EH (cell line): ENCODE measurements at regions not wholly inside any gene's neighbourhood (a gene's known extent, or its start where the extent isn't known, plus 50 kb on each side); places are given as distances from the start of the nearest gene placed in this dataset.
"Not testable (repeated sequence)": the region's sequence is repeated elsewhere in the genome, so short reads cannot be mapped to it uniquely, and the experiment has no call there.

Experiments used
- DNase-seq: peaks from one replicate; pipeline ENCODE4 v3.0.0-alpha.2; 2015; ENCODE audit warnings: low read depth

DNA sequence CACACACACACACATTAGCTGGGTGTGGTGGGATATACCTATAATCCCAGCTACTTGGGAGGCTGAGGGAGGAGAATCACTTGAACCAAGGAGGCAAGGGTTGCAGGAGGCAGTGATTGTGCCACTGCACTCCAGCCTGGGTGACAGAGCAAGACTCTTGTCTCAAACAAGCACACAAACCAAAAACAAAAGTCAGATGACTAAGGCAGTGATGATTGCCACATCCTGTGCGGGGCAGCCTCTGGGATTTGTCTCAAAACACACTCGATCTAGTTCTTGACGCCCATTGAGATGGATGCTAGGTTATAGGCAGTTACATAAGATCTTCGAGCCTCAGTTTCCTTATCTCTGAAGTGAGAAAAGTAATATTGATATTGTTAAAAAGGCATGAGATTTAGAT, 57.8 kb upstream of the NBPF8 start:
- not testable (repeated sequence) for DNase-seq

DNA sequence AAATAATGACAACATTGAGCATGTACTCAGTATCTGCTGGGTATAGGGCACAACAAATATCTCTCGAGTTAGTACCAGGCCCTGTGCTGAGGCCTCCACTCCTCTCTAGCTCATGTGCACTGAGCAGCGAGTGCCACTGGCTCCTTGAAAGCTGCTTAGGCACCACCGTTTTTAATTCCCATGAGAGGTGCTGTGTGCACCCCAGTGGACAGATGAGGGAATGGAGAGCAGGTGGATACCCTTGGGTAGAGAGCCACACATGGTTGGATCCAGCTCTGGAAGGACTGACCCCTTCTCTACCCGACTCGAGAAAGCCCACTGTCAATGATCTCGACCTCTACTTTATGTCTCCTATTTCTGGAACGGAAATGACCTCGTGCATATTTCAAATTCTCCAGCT, 58.7 kb upstream of the NBPF8 start:
- DNase-seq, result peak; percentile 2

DNA sequence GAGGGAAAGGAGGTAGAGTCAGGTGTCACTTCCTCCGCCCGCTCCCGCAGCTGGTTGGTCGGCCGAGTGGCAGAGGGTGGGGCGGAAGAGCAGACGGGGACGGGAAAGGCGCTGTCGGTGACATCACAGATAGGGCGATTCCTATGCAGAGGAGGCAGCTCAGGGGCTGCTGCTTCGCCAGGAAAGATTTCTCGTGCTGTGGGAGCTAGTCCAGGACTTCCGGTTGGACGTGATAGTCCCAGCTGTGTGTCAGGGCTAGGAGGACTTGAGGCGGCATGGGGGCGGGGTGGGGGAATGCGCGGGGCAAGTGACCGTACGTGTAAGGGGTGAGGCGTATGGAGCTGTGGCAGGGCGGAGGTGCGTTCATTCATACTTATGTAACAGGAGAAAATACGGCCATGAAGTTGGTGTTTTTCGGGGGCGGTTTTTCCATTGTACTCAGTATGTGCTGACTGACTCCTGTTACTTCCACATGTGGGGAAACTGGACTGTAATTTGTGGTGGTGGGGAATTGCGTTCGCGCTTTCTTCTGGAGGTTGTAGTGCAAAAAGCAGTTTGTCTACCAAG, 60.1 kb upstream of the NBPF8 start:
- DNase-seq, result peak; percentile 49

DNA sequence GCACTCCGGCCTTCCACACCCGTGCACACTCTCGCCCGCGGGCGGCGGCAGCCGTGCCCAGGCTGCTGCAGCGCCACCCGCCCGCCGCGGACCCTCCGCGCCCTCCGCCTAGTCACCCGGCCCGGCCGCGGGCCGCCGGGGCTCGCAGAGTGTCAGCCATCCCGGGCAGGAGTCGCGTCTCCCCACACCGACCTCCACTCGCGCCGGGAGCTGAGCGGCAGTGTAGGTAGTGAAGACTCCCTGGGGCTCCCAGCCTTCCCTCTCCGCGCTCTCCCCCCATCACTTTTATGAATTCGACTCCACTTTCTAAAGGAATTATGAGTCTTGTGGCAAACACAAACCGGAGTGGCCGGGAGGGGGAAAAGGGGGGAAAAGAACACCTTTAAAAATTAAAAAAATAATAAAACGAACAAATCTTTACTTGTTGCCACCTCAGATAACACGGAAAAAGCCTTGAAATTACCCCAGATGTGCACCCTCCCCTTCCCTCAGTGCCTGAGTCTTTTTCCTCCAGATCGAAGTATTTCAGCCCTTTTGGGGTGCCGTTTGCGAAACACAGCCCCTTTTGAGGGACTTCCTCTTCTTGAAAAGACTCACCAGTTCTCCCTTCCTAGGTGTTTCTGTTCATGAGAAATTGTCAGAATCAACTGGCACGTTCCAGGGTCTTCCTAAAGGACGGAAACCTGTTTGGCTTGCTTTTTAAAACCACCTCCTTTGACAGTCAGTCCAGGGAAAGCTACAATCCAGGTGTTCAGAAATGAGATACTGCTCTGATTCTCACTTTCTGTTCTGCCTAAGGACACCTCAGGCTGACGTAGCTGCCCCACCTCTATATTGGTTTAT, 72.4 kb upstream of the NBPF8 start:
- not testable (repeated sequence) for DNase-seq

DNA sequence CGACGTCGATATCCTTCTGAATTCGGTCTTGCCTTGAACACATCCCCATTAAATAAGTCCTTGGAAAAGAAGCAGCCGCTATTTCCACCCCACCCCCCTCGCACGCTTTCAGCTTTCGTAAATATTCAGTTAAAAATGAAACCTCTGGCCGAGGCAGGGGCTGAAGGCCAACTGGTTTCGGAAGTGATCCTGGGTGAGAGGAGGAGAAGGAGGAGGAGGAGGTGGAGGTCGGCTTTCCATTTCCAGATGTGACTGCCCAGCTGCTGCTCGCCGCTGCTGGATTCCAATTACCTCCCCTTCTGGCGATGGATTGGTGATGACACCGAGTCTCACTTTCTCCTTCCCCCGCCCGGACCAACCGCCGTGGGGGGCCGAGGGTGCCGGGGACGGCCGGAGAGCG, 73.1 kb upstream of the NBPF8 start:
- DNase-seq, result peak; percentile 17

DNA sequence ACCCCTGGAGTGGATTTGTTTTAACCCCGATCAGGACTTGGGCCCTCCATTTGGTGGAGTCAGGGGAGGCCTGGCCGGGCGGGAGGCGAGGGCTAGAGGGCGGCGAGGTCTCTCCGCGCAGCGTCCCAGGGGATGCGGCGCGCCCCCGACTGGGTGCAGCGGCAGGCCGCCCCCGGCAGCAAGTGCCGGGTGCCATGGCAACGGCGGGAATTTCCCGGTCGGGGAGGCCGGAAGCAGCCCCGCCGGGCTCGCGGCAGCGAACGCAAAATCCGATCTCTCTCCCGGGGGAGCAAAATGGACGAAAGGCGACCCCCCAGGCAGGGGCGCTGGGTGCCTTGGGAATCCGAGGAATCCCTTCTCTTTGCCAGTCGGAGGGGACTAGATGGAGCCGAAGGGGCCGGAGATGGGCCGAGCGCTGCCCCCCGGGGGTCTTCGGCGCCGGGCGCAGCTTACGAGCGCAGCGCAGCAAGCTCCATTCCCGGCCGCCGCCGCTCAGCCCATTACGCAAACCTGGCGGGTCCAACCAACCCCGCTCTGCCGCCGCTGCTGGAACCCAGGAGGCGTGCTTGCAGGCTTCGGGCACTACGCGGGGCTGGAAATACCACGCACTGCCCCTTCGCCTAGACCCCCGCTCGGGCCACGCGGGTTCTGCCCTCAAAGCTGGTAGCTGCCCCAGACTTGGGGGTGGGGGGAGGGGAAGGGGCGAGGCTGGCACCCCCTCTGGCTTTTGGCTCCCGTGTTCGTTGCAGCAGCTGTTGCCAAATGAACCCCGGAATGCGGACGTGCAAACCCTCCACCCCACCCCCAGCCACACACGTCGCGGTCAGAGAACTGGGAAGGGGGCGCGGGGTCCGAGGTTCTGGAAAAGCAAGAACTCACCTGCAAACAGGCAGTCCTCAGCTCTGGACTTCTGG, 73.7 kb upstream of the NBPF8 start:
- not testable (repeated sequence) for DNase-seq

DNA sequence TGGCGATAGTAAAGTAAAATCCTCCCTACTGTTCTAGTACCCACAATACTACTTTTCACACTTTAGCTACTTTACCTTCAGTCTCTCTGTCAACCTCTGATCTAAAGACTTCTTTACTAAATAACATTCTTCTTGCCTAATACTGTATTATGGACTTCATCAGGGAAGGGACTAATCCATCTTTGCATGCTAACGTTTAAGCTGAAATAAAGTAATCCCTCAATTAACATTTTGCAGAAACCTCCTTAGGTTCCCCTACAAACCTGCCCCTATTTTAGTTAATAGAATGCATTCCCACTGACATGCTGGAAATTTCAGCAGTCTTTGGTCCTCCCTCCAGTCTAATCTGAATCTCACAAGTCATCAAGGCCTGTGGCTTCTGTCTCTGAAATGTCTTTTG, 99.1 kb upstream of the NBPF8 start:
- DNase-seq, result not testable (repeated sequence)

DNA sequence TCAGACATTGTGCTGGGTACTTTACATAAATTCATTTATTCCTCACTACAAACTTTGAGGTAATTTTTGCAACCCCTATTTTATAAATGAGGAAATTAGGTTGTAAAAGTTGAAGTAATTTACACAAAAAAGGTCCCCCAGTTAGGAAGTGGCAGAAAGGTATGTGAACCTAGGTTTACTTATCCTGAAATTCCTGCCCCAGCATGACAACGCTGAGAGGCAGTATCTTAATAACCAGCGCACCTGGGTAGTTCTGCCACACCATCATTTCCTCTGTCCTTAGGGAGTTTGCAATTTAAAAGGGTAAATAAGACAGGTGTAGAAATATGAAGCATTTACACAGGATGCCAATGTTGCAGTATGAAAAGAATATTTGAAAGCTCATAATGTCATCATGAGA, 102.9 kb upstream of the NBPF8 start:
- DNase-seq, result not testable (repeated sequence)

DNA sequence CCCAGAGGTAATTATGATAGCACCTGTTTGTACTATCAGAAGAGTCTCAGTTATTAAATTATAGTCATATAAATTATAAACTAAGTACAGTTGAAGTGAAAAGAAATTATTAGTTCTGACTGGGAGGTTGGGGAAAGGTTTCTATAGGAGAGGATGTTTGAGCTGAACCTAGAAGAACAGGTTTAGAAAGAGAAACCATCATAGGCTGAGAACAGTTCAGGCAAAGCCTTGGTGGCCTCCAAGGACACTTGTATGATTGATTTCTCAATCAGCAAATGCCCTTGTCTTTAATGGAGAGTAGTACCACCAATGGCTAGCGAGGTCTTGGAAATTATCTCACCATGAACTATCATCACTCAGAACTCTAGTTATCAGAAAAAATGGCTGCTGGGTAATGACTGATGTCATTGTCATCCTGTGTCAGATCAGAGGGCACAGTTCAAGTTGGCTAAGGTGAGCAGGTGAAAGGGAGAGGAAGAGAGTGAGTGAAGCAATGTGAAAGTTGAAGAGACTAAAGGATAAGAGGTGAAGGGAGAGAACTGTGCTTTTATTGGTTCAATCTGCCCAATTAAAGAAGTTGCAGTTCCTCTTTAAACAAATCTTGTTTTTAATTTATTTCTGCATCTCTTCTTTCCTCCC, 105.8 kb upstream of the NBPF8 start:
- not testable (repeated sequence) for DNase-seq

DNA sequence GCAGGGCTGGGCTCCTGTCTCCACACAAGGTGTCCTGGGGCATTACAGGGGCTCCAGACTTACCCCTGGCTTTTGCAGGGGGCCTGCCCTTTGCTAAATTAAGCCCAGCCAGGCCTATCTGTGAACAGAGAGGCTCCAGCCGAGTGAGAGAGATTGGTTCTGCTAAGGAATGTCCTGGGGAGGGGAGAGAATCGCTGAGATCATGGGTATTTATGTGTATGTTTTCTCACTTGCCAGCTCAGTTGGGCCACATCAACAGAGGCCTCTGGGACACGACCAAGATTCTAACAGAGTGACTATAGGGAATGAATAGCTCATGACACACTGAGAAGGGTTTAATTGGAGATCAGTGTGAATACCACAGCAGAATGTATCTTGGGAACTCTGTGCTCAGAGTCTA, 109.8 kb upstream of the NBPF8 start:
- not testable (repeated sequence) for DNase-seq

DNA sequence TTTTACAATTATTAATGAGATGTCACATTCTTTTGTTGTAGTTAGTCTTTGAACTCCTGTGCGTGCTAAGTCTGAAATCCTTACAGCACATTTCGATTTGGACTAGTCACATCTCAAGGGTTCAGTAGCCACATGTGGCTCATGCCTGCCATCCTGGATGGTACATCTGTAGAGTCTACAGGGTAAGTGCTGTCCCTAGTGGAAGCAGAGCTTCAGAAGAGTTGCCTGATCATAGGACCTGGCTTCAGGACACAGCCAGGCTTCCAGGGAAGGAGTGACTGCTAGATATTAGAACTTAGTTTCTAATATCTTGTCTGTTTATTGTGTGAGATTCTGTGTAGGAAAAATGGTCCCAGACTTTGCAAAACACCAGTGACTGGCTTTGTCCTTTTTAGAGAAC, 110.5 kb upstream of the NBPF8 start:
- DNase-seq, result not testable (repeated sequence)

DNA sequence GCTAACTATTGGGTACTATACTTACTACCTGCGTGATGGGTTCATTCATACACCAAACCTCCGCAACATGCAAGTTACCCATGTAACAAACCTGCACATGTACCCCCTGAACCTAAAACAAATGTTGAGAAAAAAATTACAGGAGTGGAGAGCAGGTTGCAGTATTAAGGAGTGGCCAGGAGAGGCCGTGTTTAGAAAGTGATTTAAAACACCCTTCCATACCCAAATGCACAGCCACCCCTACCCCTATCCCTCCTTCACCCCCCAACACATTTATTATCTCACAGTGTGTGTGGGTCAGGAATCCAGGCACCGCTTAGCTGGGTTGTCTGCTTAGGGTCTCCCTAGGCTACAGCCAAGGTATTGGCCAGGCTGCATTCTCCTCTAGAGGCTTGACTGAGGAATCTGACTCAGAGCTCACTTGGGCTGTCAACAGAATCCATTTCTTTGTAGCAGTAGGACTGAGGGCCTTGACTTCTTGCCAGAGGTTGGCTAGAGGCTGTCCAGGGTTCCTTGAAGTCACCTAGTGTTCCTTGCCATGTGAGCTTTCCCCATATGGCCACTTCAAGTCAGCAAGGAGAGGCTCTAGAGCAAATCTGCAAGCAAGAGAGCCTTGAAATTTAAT, 115.3 kb upstream of the NBPF8 start:
- DNase-seq, result not testable (repeated sequence)

DNA sequence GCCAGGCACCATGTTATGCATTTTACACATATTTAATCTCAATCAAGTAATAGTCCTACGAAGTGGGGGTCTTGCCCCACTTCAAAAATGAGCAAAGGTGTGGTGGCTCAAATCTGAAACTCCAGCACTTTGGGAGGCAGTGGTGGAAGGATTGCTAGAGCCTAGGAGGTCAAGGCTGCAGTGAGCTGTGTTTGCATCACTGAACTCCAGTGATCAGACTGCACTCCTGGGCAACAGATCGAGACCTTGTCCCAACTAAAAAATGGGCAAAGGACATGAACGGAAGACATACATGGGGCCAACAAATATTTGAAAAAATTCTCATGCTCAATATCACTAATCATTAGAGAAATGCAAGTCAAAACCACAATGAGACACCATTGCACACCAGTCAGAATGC, 116.3 kb upstream of the NBPF8 start:
- not testable (repeated sequence) for DNase-seq

DNA sequence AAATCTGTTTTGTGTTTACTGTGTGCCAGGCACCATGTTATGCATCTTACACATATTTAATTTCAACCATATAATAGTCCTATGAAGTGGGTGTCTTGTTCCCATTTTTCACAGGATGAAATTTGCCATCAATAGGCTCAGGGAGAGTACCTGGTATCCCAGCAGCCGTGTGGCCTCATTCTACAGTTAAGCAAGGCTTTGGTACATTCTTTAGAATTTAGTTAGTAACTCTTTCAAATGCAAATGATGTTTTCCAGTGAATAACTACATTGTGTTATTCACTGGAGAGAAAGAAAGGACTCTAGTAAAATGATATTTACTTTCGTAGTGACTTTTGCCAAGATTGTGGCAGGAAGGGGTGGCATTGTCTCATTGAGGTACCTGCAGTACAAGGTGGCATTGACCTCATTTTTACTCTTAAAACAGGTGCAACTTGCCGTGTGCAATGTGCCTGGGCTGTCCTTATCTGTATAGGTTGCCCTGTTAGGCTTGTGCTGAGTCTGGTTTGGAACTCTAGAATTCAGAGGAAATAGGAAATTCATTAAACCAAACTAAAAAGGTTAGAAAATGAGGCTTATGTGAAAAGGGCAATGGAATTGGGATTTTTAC, 117.4 kb upstream of the NBPF8 start:
- not testable (repeated sequence) for DNase-seq

DNA sequence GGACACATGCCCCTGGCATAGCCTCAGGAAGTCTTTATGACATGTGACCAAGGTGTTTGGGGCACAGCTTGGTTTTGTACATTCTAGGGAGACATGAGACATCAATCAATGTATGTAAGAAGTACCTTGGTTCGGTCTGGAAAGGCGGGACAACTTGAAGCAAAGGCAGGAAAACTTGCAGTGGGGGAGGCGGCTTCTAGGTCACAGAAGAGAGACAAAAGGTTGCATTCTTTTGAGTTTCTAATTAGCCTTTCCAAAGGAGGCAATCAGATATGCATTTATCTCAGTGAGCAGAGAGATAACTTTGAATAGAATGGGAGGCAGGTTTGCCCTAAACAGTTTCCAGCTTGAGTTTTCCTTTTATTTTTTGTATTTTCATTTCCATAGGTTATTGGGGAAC, 113.8 kb upstream of the SEC22B start:
- DNase-seq, result not testable (repeated sequence)

DNA sequence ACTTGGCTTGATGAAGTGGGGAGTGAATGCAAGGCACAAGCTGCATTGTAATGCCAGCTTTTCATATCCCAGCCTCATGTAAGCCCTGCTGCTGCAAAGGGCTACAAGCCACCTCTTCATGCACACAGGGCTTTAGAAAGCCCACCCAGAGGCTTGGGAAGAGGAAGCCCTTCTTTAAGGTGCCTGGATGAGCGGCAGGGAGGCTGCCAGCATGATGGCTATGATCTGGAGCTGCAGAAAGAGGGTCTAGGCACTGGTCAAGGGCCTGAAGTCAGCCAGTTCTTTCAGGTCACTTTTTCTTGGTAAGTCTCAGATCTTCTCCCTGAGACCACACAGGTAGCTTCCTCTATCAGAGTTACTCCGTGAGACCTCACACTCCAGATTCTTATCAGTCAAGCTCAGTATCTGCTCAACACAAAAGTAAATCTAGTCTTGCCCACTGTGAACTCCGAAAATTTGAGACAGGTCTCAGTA, 113.3 kb upstream of the SEC22B start:
- DNase-seq, result not testable (repeated sequence)

DNA sequence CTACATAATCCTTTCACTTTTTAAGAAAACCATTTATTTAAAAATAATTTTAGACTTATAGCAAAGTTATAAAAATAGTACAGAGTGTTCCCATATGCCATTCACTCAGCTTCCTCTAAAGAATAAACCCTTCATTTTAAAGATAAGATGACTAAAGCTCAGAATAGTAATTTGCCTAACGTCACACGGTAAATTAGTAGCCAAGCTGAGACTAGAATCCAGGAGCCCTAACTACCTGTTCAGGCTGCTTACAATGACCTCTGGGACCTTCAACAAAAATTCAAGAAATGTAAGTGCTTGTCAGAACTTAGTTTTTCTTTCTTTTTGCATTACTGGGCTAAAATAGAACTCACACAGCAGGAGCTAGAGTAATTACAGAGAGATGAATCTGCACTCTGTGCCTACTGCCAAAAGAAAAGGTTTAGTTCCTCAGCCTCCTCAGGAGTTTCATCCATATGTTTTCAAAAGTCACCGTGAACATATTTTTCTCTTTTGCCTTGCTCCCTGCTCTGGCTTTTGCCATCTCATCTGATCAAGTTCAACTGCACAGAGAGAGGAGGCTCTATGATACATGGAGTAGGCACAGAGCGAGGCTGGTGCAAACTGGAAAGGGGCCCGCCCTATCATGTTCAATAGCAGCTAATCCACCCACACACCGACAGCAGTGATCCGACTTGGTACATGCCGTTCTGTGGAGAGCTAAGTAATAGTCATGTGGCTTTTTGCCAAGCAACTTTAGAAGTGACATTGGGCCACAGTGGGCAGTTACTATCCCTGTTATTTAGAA, 112.7 kb upstream of the SEC22B start:
- not testable (repeated sequence) for DNase-seq

DNA sequence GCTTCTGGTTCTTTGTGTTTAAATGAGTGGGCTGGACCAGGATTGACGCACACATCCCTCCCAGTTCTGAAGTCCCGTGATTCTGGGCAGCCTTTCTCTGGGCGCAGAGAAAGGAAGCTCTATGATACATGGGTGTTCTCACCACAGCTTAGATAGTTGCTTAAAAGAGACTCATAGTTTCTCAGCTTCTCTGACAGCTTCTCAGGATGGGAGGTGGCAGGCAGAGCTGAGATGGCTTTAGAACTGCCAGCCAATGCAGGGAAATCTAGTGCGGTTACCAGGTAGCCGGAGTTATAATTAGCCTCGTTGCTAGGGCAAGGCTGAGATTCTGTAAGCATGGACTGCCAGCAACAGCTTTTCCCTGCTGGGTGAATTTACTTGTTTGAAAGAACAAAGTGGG, 111.8 kb upstream of the SEC22B start:
- not testable (repeated sequence) for DNase-seq

DNA sequence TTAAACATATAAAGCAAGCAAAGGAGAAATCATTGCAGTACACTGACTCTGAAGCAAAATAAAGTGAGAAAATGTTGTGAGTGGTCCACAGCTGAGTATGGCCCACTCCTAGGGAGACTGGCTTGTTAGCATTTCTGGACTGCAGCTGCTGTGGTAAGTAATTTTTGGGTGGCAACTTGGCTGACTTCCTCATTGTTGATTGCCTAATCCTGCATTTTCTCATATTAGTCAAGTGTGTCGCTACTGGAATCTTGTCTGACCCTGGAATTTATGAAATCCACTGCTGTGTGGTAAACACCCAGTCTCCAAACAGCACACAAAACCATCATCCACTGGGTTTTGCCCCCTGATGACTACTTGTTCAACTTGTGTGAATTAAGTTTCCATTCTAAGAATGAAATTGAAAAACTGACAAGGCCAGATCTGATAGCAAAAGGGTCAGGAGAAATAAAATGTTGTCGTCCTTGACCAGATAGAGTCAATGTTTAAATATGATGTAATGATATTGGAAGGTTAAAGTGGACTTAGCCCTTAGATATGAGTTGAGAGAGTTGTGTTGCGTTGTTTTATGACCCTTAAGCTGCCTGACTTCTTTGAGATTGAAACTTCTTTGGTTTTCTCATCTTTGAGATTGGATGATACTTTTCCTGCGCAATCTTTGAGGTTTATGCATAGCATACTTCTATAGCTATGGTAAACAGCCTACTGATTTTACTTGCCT, 106.6 kb upstream of the SEC22B start:
- not testable (repeated sequence) for DNase-seq

DNA sequence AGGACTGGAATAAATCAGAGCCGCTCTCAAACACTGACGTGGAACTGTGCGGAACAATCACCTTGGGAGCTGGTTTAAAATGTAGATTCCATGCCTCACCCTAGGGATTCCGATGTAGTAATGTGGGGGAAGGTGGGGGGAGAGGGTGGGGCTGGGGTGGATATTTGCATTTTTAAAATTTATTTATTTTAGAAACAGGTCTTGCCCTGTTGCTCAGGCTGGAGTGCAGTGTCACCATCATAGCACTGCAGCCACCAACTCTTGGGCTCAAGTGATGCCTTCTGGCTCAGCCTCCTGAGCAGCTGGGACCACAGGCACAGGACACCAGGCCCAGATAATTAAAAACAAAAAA, 101.9 kb upstream of the SEC22B start:
- not testable (repeated sequence) for DNase-seq
